ENCODE measurements at regions not wholly inside any gene's neighbourhood (a gene's known extent, or its start where the extent isn't known, plus 50 kb on each side); places are given as distances from the start of the nearest gene placed in this dataset.

DNA sequence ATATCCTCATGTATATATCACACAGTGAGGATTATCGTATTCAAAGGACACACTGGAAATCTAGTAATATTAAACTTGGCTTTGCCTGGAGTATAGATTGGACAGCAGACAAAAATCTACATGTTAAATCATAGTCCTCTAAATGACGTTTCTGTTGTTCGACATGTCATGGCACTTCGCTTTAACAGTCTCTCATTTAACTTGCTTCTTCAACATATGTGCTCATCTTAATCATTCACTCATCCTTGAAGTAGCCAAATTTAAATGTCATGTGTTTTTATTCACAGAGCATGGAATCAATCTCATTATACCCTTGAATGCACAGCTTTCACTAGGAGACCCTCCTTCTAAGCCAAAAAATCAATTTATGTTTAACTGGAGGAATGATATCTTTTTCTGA lies 417.0 kb upstream of the CNTN6 start:
- no peaks in the 10 kb centered on the region for H3K4me1 ChIP-seq (ENCODE audit: control insufficient read depth in 1 of 2, insufficient read depth in 2 of 2, low read depth in 1 of 2, low read length in 1 of 2)
- TF ChIP-seq, protein P1, sequence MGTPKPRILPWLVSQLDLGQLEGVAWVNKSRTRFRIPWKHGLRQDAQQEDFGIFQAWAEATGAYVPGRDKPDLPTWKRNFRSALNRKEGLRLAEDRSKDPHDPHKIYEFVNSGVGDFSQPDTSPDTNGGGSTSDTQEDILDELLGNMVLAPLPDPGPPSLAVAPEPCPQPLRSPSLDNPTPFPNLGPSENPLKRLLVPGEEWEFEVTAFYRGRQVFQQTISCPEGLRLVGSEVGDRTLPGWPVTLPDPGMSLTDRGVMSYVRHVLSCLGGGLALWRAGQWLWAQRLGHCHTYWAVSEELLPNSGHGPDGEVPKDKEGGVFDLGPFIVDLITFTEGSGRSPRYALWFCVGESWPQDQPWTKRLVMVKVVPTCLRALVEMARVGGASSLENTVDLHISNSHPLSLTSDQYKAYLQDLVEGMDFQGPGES (IDR thresholded peaks at IDR 0.05; ENCODE audit: low read depth, low read length): no peak
- no peak for TF ChIP-seq RAD21 (IDR thresholded peaks at IDR 0.05; ENCODE audit: low read length)
- no peak for TF ChIP-seq NFIC (IDR thresholded peaks at IDR 0.05; ENCODE audit: borderline replicate concordance)
- no peak for TF ChIP-seq EP300 (IDR thresholded peaks at IDR 0.05; ENCODE audit: borderline replicate concordance in 1 of 2, low read depth in 1 of 2, low read length in 1 of 2)
- no peak for TF ChIP-seq MXI1 (IDR thresholded peaks at IDR 0.05; ENCODE audit: low read depth, low read length)
- TF ChIP-seq FOSL2 (IDR thresholded peaks at IDR 0.05; ENCODE audit: borderline replicate concordance, low read depth): no peak
- TF ChIP-seq, protein P2, sequence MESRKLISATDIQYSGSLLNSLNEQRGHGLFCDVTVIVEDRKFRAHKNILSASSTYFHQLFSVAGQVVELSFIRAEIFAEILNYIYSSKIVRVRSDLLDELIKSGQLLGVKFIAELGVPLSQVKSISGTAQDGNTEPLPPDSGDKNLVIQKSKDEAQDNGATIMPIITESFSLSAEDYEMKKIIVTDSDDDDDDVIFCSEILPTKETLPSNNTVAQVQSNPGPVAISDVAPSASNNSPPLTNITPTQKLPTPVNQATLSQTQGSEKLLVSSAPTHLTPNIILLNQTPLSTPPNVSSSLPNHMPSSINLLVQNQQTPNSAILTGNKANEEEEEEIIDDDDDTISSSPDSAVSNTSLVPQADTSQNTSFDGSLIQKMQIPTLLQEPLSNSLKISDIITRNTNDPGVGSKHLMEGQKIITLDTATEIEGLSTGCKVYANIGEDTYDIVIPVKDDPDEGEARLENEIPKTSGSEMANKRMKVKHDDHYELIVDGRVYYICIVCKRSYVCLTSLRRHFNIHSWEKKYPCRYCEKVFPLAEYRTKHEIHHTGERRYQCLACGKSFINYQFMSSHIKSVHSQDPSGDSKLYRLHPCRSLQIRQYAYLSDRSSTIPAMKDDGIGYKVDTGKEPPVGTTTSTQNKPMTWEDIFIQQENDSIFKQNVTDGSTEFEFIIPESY (IDR thresholded peaks at IDR 0.05; ENCODE audit: borderline replicate concordance, low read depth): no peak
- TF ChIP-seq GATA2 (CRISPR knock-in tag; IDR thresholded peaks at IDR 0.05): no peak
- no peak for TF ChIP-seq POLR2AphosphoS5 (IDR thresholded peaks at IDR 0.05; ENCODE audit: low read depth, low read length)
- TF ChIP-seq, protein P3, sequence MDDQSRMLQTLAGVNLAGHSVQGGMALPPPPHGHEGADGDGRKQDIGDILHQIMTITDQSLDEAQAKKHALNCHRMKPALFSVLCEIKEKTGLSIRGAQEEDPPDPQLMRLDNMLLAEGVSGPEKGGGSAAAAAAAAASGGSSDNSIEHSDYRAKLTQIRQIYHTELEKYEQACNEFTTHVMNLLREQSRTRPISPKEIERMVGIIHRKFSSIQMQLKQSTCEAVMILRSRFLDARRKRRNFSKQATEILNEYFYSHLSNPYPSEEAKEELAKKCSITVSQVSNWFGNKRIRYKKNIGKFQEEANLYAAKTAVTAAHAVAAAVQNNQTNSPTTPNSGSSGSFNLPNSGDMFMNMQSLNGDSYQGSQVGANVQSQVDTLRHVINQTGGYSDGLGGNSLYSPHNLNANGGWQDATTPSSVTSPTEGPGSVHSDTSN (IDR thresholded peaks at IDR 0.05): no peak
- TF ChIP-seq SIN3A (IDR thresholded peaks at IDR 0.05; ENCODE audit: borderline replicate concordance, low read depth, low read length): no peak
- TF ChIP-seq CHD2 (IDR thresholded peaks at IDR 0.05; ENCODE audit: low read length, partially characterized antibody): no peak
- TF ChIP-seq RFX5 (IDR thresholded peaks at IDR 0.05; ENCODE audit: low read length): no peak
- no peak overlapping the region for H2AFZ ChIP-seq (ENCODE audit: low read depth)
- H3K79me2 ChIP-seq (ENCODE audit: insufficient read depth): no peaks in the 10 kb centered on the region
- WGBS (ENCODE audit: low lambda C conversion rate): 14% methylated on average over 4 of the region's 4 CpGs
- no peaks in the 10 kb centered on the region for H3F3A ChIP-seq (replicated peaks; ENCODE audit: insufficient read depth)
- no peak overlapping the region for H3K4me2 ChIP-seq
- H3K4me3 ChIP-seq (ENCODE audit: low read depth in 2 of 2, low read length in 1 of 2): no peak overlapping the region
- no peak for DNase-seq
- no peaks in the 10 kb centered on the region for H3K27me3 ChIP-seq (ENCODE audit: insufficient read depth)
- ChIA-PET CTCF (interaction anchor here (1.0 kb wide), 1 partner anchor 30 kb away, joined by 3 read pairs; no protein-coding TSS in a partner anchor), POLR2A (no interaction called here)
- H3K9ac ChIP-seq: no peak overlapping the region
- no peaks in the 10 kb centered on the region for H3K36me3 ChIP-seq (replicated peaks in 1 of 2; ENCODE audit: control insufficient read depth in 1 of 2, insufficient read depth in 2 of 2, low read length in 1 of 2)
- H3K9me3 ChIP-seq: no peaks in the 10 kb centered on the region
- 0 out of 2 replicates have a peak, but pooled peaks cover 3% of the 10 kb centered on the region for H3K9me2 ChIP-seq
- no peaks in the 10 kb centered on the region for H4K20me1 ChIP-seq (ENCODE audit: insufficient read depth)
- H3K27ac ChIP-seq (ENCODE audit: low read depth in 2 of 2, low read length in 1 of 2): no peak overlapping the region

DNA sequence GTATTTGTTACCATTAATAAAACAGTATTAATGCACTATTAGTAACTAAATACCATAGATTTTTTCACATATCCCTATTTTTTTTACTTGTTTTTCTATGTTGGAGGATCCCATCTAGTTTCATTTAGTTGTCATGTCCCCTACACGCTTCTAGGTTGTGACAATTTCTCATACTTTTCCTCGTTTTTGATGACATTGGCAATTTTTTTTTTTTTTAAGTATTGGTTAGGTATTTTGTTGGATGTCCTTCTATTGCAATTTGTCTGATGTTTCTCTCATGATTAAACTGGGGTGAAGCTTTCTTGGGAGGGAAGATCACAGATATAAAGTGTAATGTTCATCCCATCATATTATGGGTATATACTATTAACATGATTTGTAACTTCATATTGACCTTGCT lies 409.1 kb upstream of the CNTN6 start:
- H3K79me2 ChIP-seq (ENCODE audit: insufficient read depth): no peaks in the 10 kb centered on the region
- H3K36me3 ChIP-seq (replicated peaks in 1 of 2; ENCODE audit: control insufficient read depth in 1 of 2, insufficient read depth in 2 of 2, low read length in 1 of 2): no peaks in the 10 kb centered on the region
- no peaks in the 10 kb centered on the region for H3K4me1 ChIP-seq (ENCODE audit: control insufficient read depth in 1 of 2, insufficient read depth in 2 of 2, low read depth in 1 of 2, low read length in 1 of 2)
- H2AFZ ChIP-seq (ENCODE audit: low read depth): no peak overlapping the region
- no peak overlapping the region for H3K27ac ChIP-seq (ENCODE audit: low read depth in 2 of 2, low read length in 1 of 2)
- ChIA-PET CTCF (no interaction called here), POLR2A (no interaction called here)
- no peaks in the 10 kb centered on the region for H3F3A ChIP-seq (replicated peaks; ENCODE audit: insufficient read depth)
- H3K27me3 ChIP-seq (ENCODE audit: insufficient read depth): no peaks in the 10 kb centered on the region
- DNase-seq: no peak
- no peaks in the 10 kb centered on the region for H3K9me2 ChIP-seq
- H3K4me3 ChIP-seq (ENCODE audit: low read depth in 2 of 2, low read length in 1 of 2): no peak overlapping the region
- no peak overlapping the region for H3K4me2 ChIP-seq
- no peak overlapping the region for H3K9ac ChIP-seq
- H3K9me3 ChIP-seq: no peaks in the 10 kb centered on the region
- H4K20me1 ChIP-seq (ENCODE audit: insufficient read depth): no peaks in the 10 kb centered on the region
- WGBS (ENCODE audit: low lambda C conversion rate): 3% methylated on average over 2 of the region's 2 CpGs
- TF ChIP-seq ELF1 (IDR thresholded peaks at IDR 0.05): no peak
- no peak for TF ChIP-seq EP300 (IDR thresholded peaks at IDR 0.05; ENCODE audit: borderline replicate concordance in 1 of 2, low read depth in 1 of 2, low read length in 1 of 2)
- TF ChIP-seq NRF1 (IDR thresholded peaks at IDR 0.05; ENCODE audit: low read depth, low read length): no peak
- no peak for TF ChIP-seq FOXM1 (IDR thresholded peaks at IDR 0.05; ENCODE audit: low read depth)
- TF ChIP-seq, protein P3 (IDR thresholded peaks at IDR 0.05): no peak
- no peak for TF ChIP-seq FOSL2 (IDR thresholded peaks at IDR 0.05; ENCODE audit: borderline replicate concordance, low read depth)
- TF ChIP-seq SMC3 (IDR thresholded peaks at IDR 0.05; ENCODE audit: low read depth, low read length): no peak
- TF ChIP-seq, protein P4, sequence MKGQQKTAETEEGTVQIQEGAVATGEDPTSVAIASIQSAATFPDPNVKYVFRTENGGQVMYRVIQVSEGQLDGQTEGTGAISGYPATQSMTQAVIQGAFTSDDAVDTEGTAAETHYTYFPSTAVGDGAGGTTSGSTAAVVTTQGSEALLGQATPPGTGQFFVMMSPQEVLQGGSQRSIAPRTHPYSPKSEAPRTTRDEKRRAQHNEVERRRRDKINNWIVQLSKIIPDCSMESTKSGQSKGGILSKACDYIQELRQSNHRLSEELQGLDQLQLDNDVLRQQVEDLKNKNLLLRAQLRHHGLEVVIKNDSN (IDR thresholded peaks at IDR 0.05; ENCODE audit: borderline replicate concordance, low read depth): no peak
- TF ChIP-seq TCF12 (IDR thresholded peaks at IDR 0.05): no peak
- TF ChIP-seq RFX5 (IDR thresholded peaks at IDR 0.05; ENCODE audit: low read length): no peak
